Left hindlimb (tissue), 1 donor: ENCODE measurements at regions not wholly inside any gene's neighbourhood (a gene's known extent, or its start where the extent isn't known, plus 50 kb on each side); places are given as distances from the start of the nearest gene placed in this dataset.

Source experiments
- DNase-seq: peaks from one replicate; pipeline ENCODE4 v3.0.0-alpha.2; 2018

DNA sequence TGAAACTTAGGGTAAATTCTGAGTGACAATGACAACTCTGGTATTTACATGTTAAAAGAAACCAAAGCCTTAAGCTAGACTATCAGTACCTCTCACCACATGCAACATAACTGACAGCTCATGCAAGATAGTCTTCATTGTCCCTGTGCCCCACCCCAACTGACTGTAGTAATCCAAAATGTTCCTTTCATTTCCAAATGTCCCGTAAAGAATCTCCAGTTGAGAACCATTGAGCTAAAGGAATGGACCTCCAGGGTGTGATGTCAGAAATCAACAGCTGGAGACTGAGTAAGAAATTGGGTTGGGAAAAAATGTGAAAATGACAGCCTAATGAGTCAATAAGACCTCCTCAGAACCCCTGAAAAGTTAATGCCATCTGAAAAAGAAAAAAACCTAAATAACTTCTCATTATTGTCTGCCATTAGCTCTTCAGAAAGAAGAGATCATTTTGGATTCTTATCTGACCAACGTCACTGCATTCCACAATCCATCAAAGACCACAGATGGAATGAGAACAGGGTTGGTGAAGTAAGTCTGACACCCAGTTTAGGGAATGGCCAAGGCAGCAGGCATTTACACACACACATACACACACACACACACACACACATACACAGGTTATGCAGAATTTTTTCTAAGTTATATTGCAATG, 51.7 kb upstream of the ACVR2A start:
- no peak for DNase-seq

DNA sequence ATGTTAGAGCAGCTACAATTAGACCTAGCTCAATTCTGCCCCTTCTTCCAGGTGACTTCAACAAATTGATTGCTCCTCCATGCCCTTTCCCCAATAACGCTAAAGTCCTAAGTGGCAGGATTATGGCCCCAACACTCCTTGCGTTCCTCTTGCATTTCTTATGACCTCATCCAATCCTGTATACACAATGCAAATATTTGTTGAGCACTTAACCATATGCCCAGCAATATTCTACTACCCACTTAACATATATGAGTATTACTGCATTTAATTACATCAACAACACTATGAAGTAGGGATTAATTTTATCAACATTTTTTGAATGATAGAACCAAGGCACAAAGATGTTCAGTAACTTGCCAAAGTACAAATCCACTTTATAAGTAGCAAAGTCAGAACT, 54.2 kb upstream of the ACVR2A start:
- DNase-seq = no peak

DNA sequence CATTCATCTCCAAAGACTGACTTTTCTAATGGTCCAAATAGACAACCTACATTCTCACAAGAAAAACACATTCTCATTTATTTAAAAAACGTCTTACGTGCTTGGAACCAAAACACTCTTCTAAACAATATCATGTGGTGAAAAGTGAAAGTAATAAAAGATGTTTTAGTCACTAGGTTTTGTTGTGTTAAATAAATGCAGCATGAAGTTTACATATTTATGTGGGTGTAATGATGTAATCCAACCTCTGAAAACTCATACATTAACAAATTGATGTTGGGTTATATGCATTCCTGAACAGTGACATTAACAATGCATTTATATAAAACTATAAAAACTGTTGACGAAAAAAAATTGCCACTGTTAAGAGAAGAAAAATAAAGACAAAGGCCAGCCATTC, 55.1 kb upstream of the ACVR2A start:
- no peak for DNase-seq

DNA sequence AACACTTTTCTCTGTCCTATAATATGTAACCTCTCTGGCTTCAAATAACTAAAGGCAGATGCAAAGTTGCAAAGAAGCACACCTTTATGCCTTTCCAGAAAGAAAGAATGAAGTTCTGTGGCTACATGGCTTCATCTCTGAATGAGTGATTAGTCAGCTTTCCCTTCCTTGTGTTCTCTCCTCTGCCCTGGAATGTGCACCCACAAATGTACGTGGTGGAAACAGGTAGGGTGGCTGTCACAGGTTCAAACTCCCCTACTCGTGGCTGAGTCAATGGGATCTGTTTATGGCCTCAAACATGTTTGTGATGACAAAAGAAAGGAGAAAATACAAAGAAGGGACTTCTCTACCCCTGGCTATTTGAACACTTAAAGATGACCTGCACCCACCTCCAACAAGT, 55.5 kb upstream of the ACVR2A start:
- DNase-seq = no peak

DNA sequence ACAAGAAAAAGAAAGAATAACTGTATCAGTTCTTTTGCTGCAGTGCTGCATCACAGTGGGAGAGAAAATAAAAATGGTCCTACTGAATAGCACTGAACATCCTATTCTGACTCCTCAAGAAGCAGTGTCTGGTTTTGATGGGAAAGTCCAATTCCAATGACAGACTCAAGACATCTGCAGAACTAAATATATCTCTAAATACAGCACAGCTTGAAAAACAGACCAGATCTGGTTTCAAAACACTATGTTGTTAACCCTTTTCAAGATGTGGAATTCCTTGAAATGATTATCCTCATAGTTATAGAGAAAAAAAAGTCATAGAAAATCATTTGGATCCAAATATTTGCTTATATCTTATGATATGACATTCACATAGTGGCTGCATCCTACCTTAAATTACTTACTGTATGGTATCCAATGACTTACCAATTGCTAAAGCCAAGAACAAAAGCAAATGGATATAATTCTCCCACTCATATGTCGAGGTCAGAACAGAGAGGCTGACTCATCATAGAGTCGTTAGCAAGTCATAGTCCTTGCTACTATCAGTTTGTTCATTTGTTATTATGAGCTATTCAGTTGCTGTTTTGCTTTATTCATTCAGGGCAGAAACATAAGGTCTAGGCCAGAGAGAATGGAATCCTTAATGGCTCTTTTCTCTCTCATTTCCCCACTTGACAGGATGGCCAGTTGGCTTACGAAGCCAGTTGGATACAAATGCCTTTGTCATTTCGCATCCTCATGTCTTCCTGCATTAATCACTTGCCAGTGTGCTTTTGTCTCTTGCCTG, 62.5 kb upstream of the ACVR2A start:
- no peak for DNase-seq

DNA sequence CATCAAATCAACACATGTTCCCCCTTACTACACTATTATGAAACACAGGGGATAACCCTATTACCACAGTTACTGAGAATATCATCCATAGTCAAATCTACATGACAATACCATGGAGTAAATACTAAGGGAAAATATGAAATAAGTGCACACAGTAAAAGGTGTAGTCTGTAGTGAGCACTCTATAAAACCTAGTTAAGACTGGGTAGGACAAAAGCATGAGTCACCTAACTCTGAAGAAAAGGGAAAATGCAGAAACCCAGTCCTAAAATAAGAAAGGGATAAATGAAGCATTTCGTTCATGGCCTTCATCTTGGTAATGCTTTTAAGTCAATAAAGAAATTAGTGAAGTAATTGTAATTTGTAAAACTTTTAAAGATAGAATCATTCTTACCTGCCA, 65.4 kb upstream of the ACVR2A start:
- DNase-seq = no peak

DNA sequence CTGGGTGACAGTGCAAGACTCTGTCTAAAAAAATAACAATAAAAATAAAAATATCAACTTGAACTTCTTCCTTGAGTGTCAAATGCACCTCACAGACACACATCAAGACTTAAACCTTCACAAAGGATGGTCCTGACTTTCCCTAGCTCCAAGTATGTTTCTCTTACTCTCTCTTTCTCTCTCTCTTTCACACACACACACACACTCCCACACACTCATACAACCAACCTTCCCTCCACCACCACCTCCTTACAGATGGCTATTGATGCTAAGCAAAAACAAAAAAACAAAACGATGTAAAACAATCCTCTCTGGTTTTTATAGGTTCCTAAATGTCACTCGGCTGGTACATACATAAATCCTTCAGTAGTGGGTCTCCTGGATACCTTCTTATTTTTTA, 67.4 kb upstream of the ACVR2A start:
- no peak for DNase-seq

DNA sequence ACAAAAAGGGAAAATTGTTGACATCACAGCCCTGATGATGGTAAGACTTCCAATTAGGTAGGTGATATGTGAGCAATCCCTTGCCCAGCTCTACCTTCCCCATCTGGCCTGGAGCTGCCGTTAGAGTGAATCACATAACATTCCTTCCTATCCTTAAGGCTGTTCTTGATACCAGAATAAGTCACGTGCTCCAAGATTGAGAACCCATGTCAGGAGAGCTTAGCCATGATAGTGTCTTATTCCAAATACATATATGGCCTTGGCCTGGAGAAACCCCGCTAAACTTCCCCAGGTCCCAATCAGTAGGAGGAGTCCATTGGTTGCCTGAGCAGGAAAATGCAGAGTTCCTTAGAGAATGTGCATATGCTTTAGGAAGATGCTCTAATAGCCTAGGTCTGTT, 70.0 kb upstream of the ACVR2A start:
- no peak for DNase-seq

DNA sequence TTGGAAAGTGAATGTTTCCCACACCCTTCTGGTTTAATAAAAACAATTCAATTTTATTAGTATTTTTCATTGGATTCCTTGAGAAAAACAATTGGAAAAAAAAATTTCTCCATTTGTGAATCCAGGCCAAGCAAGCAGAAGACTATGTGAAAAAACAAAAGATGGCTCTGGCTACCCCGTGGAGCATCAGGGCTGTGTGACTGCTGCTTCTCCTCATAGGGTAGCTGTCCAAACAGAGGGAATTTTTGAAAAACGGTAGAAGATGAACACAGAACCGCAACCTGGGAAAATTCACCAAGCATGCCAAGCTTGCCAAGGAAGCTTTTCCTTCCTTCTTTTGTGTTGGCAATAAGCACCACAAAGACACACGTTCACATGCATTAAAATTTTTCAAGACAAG, 71.3 kb upstream of the ACVR2A start:
- DNase-seq = no peak

DNA sequence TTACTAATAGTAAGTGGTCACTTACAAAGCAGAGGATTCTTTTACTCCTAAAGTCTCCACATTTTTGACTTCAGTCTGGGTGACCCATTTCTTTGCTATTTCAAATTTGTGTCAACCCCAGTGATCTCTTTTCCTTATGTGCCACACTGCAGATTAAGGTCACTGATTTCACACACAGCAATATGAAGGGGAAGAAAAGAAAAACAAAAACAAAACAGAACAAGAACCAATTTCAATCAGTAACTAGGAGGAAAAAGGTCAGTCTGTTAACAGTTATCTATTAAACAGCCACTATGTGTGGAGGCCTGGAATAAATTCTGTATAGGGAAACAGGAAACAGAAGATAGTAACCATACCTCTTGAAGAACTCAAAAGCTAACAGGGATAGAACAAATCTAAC, 72.0 kb upstream of the ACVR2A start:
- DNase-seq = no peak

DNA sequence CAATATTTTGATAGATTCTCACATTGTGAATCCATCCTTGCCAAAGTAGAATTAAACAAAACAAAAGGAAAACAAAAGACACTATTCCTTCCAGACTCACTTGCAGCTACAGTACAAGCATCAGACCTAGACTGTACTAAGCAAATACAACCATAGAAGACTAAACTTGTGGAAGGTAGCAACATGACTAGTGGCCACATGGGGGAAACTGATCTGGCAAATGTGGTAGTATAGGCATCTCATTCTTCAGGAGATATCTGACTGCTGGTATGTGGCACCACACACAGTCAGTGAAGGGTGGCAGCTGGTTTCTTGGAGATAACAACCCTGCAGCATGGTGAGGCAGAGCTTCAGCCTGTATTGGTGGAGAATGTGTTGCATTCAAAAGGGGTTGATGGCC, 81.0 kb upstream of the ACVR2A start:
- no peak for DNase-seq

DNA sequence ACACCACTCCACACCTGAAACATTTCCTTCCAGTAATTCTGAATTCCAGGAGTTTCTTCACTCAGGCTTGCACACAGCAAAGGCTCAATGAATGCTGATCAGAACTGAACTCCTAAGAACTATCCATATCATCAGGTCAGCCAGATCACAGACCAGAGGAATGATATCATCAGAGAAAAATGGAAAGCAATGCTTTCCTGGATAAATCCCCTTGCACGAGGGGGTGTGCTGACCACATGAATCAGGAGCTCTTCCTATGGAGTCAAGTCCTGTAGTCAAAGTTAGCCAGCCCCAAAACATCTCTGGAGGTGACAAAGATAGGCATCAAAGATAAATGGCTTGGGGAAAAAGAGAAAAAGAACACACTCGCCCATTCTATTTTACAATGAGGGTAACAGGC, 83.8 kb upstream of the ACVR2A start:
- DNase-seq = no peak

DNA sequence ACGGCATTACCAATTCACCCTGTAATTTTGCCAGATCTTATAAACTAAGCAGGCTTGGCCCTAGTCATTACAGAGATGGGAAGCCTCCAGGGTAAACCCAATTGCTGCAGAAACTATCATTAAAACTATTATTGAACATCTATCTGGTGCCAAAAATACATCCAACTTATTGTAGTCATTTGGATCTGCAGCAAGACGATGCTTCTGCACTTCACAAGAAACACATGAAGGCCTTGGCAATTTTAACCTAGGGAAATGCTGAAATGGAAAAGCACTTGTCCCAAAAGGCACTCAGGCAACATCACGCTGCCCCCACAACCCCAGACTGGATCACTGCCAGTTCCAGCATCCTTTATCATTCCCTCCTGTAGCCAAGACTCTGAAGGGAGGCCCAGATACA, 85.3 kb upstream of the ACVR2A start:
- DNase-seq = no peak

DNA sequence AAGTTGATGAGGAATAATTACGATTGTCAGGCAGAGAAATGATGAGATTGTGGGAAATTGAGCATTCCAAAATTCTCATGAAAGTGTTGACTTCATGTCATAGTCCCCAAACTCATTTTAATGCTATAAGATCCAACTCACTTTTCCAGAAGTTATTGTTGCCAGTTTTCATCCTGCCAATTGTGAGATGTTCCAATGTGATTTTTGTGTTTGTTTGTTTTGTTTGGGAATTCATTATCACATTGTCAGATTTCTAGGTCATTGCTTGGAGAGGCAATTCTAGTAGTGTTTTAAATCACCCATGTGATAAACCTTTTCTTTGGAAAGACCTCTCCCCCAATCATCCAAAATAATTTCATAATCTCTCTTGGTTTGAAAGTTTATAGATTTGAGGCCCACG, 86.0 kb upstream of the ACVR2A start:
- DNase-seq = no peak

DNA sequence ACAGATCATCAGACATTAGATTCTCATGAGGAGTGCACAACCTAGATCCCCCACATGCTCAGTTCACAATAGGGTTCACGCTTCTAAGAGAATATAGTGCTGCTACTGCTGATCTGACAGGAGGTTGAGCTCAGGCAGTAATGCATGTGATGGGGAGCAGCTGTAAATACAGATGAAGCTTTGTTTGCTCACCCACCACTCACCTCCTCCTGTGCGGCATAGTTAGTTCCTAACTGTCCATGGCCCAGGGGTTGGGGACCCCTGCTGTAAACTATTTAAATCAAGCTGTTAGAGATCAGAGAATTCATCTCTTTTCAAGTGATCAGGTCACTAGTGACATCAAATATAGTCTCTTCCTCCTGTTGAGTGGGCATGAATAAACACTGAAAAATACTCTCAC, 88.8 kb upstream of the ACVR2A start:
- DNase-seq = no peak

DNA sequence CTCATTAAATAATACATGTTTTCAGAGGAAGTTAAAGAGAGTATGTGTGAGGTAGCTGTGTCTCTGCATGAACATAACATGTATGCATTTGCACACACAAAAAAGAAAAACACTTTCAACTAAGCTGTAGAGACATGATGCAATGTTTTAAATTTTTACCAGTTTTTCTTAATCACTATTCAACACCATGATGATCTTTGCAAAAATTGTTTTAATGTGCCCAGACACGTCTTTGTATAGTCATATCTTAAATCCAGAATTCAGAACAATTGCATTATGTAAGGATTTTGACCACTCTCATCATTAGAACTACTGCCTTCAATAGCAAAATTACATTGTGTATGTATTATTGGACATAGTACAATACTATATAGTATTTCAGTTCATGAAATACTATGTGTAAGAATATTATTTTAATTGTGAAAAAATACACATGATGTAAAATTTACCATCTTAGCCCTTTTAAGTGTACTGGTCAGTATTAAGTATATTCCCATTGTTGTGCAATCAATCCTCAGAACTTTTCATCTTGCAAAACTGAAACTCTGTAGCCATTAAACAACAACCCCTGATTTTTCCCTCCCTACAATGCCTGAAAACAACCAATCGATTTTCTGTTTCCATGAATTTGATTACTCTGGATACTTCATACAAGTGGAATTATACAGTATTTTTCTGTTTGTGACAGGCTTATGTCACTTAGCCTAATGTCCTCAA, 104.5 kb upstream of the ACVR2A start:
- no peak for DNase-seq

DNA sequence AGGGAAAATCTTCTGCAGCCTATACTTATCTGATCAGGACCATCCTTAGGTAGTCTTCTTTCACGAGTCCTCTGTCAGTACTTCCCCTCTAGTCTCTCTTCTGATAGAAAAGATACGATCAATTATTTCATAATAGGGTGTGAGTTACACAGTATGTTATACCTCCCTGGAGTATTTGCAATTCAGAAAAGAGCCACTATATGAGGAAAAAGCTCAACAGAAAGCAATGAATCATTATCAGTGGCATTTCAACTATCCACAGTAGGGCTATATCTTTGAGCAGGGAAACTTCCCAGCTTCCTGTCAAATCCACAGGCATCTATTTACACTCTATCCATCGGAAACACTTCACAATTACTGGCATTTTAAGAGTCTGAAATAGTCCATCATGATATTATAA, 105.3 kb upstream of the ACVR2A start:
- DNase-seq = no peak

DNA sequence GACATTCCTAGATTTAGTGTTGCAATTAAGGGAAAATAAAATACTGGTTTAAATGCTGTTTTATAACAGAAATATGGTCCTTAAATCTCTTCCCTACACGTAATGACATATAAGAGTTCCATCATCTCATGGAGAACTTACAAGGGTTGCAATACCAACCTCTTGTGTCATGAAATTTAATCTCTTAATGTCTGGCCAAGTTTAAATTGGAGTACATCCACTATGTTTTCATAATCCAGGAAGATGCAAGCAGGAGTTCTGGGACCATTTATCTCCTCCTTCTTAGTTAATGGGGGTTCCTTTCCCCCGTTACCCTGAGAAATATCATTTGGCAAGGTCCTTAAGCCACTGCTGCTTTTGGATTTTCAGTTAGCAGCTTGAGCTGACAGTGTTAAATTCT, 126.0 kb upstream of the ACVR2A start:
- no peak for DNase-seq

DNA sequence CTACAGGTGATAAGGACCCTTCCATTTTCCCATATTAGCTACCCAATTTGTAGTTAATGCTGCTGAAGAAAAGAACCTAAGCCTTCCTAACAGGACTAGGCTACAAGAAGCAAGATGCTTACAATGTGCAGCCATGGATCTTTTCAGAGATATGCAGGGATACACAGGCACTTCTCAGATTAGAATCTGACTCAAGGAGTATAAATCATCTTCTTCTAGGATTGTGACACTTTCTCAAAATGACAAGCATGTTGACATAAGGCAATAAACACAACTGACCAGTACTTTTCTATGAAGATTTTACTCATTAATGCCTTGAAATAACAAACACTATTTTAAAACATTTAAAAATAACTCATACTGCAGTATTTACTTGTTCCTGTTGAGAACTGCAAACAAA, 127.9 kb upstream of the ACVR2A start:
- DNase-seq = no peak

DNA sequence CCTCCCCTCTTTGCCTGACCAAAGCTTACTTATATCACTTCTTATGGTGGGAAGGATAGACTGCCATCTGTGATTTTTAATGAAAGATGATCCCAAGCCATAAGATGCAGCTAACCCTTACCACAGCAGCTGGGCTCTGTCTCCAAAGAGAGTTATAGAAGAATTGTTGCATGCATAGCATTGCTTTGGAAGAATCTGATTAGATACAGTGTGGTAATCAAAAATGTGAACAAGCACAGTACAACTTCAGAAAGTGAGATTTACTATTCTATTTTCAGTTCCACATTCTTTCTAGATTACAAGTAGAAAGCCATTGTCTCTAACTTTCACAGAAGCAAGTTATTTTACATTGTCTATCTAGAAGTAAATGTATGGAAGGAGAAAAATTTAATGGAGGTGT, 129.0 kb upstream of the ACVR2A start:
- no peak for DNase-seq

DNA sequence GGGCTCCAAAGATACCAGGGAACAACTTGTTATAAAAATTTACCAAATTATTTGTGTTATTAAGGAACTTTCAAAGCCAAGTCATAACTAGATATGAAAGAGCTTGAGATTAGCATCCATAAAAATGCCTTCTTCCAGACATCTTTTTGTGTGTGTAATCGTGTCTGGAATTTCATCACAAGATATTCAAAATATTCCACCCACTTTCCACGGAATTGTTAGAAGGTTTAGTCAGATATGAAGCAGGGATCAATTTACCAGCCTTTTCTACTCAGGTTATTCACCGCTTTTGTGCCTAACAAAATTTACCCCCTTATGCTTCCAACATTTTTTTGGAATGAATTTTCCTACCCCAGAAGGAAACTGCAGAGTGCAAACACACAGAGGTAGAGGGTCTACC, 130.2 kb upstream of the ACVR2A start:
- DNase-seq = no peak

DNA sequence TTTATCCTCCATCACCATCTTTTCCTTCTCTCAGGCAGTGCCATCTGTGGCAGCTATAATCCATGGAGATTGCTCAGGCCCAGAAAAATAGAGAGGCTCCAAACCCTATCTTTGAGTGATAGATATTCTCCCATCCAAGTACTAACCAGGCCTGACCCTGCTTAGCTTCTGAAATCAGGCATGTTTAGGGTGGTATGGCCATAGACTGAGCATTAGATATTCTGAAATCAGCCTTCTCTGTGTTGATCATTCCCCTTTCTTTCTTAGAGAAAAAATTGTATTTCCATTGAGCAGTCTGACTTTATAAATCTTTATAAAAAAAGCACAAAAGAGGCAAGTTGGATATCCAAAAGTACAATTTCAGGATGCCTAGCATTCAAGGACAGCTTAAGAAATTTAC, 131.5 kb upstream of the ACVR2A start:
- DNase-seq = no peak

DNA sequence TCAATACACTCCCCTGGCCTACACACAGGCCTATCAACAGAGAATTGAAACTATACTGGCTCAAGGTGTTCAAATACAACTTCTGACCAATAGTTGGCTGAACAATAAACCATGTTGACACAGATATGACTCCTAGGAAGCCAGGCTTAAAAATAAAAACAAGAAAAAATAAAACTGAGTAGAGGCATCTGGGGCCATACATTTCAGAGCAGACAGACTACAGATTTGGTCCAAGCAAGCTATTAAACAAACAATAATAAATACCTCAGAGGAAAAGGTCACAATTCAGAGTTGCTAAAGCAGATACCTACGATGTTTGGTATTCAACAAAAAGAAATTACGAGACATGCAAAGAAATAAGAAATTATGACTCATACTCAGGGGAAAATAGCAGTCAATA, 132.8 kb upstream of the ACVR2A start:
- DNase-seq = no peak

DNA sequence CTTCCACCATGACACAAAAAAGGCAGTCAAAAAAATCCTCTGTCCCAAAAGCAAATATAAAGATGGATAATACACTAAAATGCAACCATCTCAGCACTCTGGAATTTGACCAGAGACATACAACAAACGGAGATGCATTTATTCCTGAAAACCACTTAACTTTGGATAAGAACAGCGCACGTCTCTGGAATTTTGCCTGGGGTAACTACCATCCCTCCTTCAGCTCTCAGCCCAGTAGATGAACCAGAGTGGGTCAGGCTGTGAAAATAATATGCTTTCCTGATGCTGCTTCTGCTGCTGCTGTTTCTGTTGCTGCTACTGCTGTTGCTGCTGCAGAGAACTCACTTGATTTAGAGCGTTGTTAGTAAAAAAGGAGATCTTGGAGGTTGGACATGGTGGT, 133.8 kb upstream of the ACVR2A start:
- DNase-seq = no peak
